ENCODE measurements at regions not wholly inside any gene's neighbourhood (a gene's known extent, or its start where the extent isn't known, plus 50 kb on each side); places are given as distances from the start of the nearest gene placed in this dataset.

DNA sequence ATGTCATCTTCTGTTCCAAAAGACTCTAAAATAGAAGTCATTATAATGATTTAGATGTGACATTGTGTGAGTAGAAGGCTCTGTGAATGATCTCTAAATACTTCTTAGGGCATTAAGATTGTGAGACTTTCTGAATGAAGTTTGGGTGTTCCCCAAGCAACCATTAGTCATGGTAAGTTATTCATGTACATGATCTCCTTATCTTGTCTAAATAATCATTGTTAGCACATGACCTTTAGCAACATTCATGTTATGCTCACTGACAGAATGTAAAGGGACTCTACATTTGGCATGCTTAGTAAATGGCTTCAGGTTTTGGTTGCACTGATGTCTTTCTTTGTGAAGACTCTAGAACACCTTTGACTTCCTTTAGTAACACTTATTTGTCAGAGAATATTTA is 140.8 kb upstream of the AGA start:
- Histone ChIP-seq H4K8ac (ENCODE audit: low read depth in 2 of 2, low read length in 2 of 2) (no peak overlapping the region), H3K79me1 (ENCODE audit: low read depth in 1 of 2, low read length in 2 of 2) (no peaks in the 10 kb centered on the region), H3K9me3 (ENCODE audit: control insufficient read depth, insufficient read depth, low read length) (no peaks in the 10 kb centered on the region), H3K9me1 (ENCODE audit: insufficient read depth, low read length) (no peaks in the 10 kb centered on the region), H3K27ac (ENCODE audit: insufficient read depth, low read length) (no peak overlapping the region), H4K91ac (ENCODE audit: insufficient read depth, low read depth, low read length) (no peak overlapping the region), H3K9ac (ENCODE audit: low read depth, low read length) (no peak overlapping the region), H3K4ac (ENCODE audit: low read depth, low read length) (no peak overlapping the region), H2AK5ac (ENCODE audit: low read depth, low read length) (no peak overlapping the region), H3K56ac (ENCODE audit: extremely low read depth, insufficient read depth, low read length) (no peak overlapping the region), H2AFZ (replicated peaks; ENCODE audit: low read length, poor library complexity) (no peak overlapping the region), H3K4me3 (ENCODE audit: insufficient read depth, low read depth, low read length) (no peak overlapping the region), H3K4me2 (ENCODE audit: low read depth, low read length) (no peak overlapping the region), H2AK9ac (replicated peaks; ENCODE audit: low read depth, low read length, poor library complexity) (no peak overlapping the region), H2BK20ac (ENCODE audit: low read depth, low read length) (no peak overlapping the region), H3K14ac (replicated peaks; ENCODE audit: low read depth, low read length) (no peak overlapping the region), H4K5ac (ENCODE audit: low read depth, low read length) (no peak overlapping the region), H4K20me1 (ENCODE audit: insufficient read depth, low read length) (no peaks in the 10 kb centered on the region), H3K36me3 (ENCODE audit: control insufficient read depth, insufficient read depth, low read length) (no peaks in the 10 kb centered on the region), H2BK5ac (ENCODE audit: low read depth, low read length, poor library complexity, severe bottlenecking) (no peak overlapping the region), H3K18ac (ENCODE audit: low read depth, low read length) (no peak overlapping the region), H2BK120ac (ENCODE audit: low read depth, low read length) (no peak overlapping the region), H3K27me3 (ENCODE audit: control insufficient read depth, insufficient read depth, low read length) (no peaks in the 10 kb centered on the region), H3K4me1 (ENCODE audit: control insufficient read depth, insufficient read depth, low read length) (no peaks in the 10 kb centered on the region), H3K23ac (ENCODE audit: low read depth, low read length) (no peak overlapping the region), H2BK15ac (ENCODE audit: low read depth, low read length) (no peak overlapping the region)
- in situ Hi-C loops (cut with MboI; ENCODE audit: low sequenced_read_pairs) (no loop called here), dilution Hi-C loops (cut with HindIII; ENCODE audit: low sequenced_read_pairs, unreplicated experiment) (no loop called here), intact Hi-C loops (cut with micrococcal nuclease) (no loop called here)
- peak; percentile 45 for DNase-seq
- TF ChIP-seq BHLHE40 (IDR thresholded peaks at IDR 0.05; ENCODE audit: low read depth, low read length) (no peak), MAFK (IDR thresholded peaks at IDR 0.05; ENCODE audit: low read depth, low read length) (no peak), RAD21 (IDR thresholded peaks at IDR 0.05; ENCODE audit: low read length) (no peak), MAZ (IDR thresholded peaks at IDR 0.05; ENCODE audit: borderline replicate concordance, low read depth, low read length) (no peak), CEBPB (IDR thresholded peaks at IDR 0.05; ENCODE audit: low read depth, low read length) (no peak), MXI1 (IDR thresholded peaks at IDR 0.05; ENCODE audit: borderline replicate concordance, low read depth, low read length) (no peak), SMC3 (IDR thresholded peaks at IDR 0.05; ENCODE audit: low read depth, low read length) (no peak), RCOR1 (IDR thresholded peaks at IDR 0.05; ENCODE audit: insufficient replicate concordance, low read length) (no peak), CHD1 (IDR thresholded peaks at IDR 0.05; ENCODE audit: low read depth, low read length) (no peak)
- TF ChIP-seq, protein P1, sequence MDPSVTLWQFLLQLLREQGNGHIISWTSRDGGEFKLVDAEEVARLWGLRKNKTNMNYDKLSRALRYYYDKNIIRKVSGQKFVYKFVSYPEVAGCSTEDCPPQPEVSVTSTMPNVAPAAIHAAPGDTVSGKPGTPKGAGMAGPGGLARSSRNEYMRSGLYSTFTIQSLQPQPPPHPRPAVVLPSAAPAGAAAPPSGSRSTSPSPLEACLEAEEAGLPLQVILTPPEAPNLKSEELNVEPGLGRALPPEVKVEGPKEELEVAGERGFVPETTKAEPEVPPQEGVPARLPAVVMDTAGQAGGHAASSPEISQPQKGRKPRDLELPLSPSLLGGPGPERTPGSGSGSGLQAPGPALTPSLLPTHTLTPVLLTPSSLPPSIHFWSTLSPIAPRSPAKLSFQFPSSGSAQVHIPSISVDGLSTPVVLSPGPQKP (IDR thresholded peaks at IDR 0.05; ENCODE audit: borderline replicate concordance, low read depth, low read length) = no peak
- TF ChIP-seq, protein P2, sequence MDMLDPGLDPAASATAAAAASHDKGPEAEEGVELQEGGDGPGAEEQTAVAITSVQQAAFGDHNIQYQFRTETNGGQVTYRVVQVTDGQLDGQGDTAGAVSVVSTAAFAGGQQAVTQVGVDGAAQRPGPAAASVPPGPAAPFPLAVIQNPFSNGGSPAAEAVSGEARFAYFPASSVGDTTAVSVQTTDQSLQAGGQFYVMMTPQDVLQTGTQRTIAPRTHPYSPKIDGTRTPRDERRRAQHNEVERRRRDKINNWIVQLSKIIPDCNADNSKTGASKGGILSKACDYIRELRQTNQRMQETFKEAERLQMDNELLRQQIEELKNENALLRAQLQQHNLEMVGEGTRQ (IDR thresholded peaks at IDR 0.05; ENCODE audit: low read depth, low read length) = no peak
- TF ChIP-seq, protein P3, sequence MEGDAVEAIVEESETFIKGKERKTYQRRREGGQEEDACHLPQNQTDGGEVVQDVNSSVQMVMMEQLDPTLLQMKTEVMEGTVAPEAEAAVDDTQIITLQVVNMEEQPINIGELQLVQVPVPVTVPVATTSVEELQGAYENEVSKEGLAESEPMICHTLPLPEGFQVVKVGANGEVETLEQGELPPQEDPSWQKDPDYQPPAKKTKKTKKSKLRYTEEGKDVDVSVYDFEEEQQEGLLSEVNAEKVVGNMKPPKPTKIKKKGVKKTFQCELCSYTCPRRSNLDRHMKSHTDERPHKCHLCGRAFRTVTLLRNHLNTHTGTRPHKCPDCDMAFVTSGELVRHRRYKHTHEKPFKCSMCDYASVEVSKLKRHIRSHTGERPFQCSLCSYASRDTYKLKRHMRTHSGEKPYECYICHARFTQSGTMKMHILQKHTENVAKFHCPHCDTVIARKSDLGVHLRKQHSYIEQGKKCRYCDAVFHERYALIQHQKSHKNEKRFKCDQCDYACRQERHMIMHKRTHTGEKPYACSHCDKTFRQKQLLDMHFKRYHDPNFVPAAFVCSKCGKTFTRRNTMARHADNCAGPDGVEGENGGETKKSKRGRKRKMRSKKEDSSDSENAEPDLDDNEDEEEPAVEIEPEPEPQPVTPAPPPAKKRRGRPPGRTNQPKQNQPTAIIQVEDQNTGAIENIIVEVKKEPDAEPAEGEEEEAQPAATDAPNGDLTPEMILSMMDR (conservative IDR thresholded peaks at IDR 0.05; ENCODE audit: low read depth, low read length) = no peak
- no peak for ATAC-seq (ENCODE audit: low read depth)
- POLR2A ChIA-PET (ENCODE audit: unreplicated experiment) = no interaction called here
- no TSS peak for BruUV-seq (replicated peaks)
- CTCF ChIA-PET = no interaction called here

Measured in IMR-90 (cell line).